GM19328 (cell line): ENCODE measurements at regions not wholly inside any gene's neighbourhood (a gene's known extent, or its start where the extent isn't known, plus 50 kb on each side); places are given as distances from the start of the nearest gene placed in this dataset.
"Not testable (repeated sequence)": the region's sequence is repeated elsewhere in the genome, so short reads cannot be mapped to it uniquely, and the experiment has no call there.

Experiments
- ATAC-seq: cut with Tn5 transposase; IDR thresholded peaks from one replicate; pipeline ENCODE4 v1.9.1; 2021; ENCODE audit warnings: mild to moderate bottlenecking, moderate library complexity; ENCODE audit not compliant: unreplicated experiment

GRCh38 chr6:118719351-118720124, 68.1 kb upstream of the CEP85L start:
- ATAC-seq, result peak; percentile 36

- no peak for ATAC-seq
Measured at GRCh38 chr6:118718903-118719302, 67.5 kb upstream of the CEP85L start.

- ATAC-seq, result no peak
Measured at GRCh38 chr6:118718297-118718696, 66.9 kb upstream of the CEP85L start.

GRCh38 chr6:118717106-118717505, 65.7 kb upstream of the CEP85L start:
- ATAC-seq, result no peak

GRCh38 chr6:118715907-118716306, 64.5 kb upstream of the CEP85L start:
- not testable (repeated sequence) for ATAC-seq

- no peak for ATAC-seq
Measured at GRCh38 chr6:118715376-118715775, 64.0 kb upstream of the CEP85L start.

GRCh38 chr6:118714756-118715155, 63.4 kb upstream of the CEP85L start:
- no peak for ATAC-seq

GRCh38 chr6:118712969-118713368, 61.6 kb upstream of the CEP85L start:
- no peak for ATAC-seq

GRCh38 chr6:118710616-118711015, 59.2 kb upstream of the CEP85L start:
- no peak for ATAC-seq

- peak; percentile 95 for ATAC-seq
Measured at GRCh38 chr6:118709859-118710350, 58.5 kb upstream of the CEP85L start.

- no peak for ATAC-seq
Measured at GRCh38 chr6:118708744-118709143, 57.4 kb upstream of the CEP85L start.

- no peak for ATAC-seq
Measured at GRCh38 chr6:118708055-118708454, 56.7 kb upstream of the CEP85L start.

GRCh38 chr6:118706702-118707101, 55.3 kb upstream of the CEP85L start:
- ATAC-seq, result no peak

GRCh38 chr6:118705544-118706491, 54.4 kb upstream of the CEP85L start:
- no peak for ATAC-seq

GRCh38 chr6:118704915-118705314, 53.5 kb upstream of the CEP85L start:
- ATAC-seq, result no peak

GRCh38 chr6:118701260-118701659, 49.9 kb upstream of the CEP85L start:
- not testable (repeated sequence) for ATAC-seq
